Activated T-cell treated with anti-CD3 and anti-CD28 coated beads for 4 hours (primary cell): ENCODE measurements at regions not wholly inside any gene's neighbourhood (a gene's known extent, or its start where the extent isn't known, plus 50 kb on each side); places are given as distances from the start of the nearest gene placed in this dataset.
"Not testable (repeated sequence)": the region's sequence is repeated elsewhere in the genome, so short reads cannot be mapped to it uniquely, and the experiment has no call there.

Experiments
- DNase-seq: peaks from one replicate; pipeline ENCODE4 v3.0.0-alpha.2; 2020

- not testable (repeated sequence) for DNase-seq
Observed at GRCh38 chr9:65449886-65450610, 165.0 kb upstream of the FOXD4L5 start.

- no peak for DNase-seq
Observed at GRCh38 chr9:65449423-65449822, 164.4 kb upstream of the FOXD4L5 start.

GRCh38 chr9:65447146-65447545 lies 162.1 kb upstream of the FOXD4L5 start:
- DNase-seq, result not testable (repeated sequence)

GRCh38 chr9:65445991-65446390 lies 161.0 kb upstream of the FOXD4L5 start:
- not testable (repeated sequence) for DNase-seq

- no peak for DNase-seq
Observed at GRCh38 chr9:65444943-65445342, 159.9 kb upstream of the FOXD4L5 start.

- not testable (repeated sequence) for DNase-seq
Observed at GRCh38 chr9:65442116-65442515, 157.1 kb upstream of the FOXD4L5 start.

GRCh38 chr9:65441324-65441920 lies 156.4 kb upstream of the FOXD4L5 start:
- DNase-seq, result not testable (repeated sequence)

- no peak for DNase-seq
Observed at GRCh38 chr9:65437724-65438123, 152.7 kb upstream of the FOXD4L5 start.

GRCh38 chr9:65435464-65435863 lies 150.5 kb upstream of the FOXD4L5 start:
- DNase-seq, result no peak

- no peak for DNase-seq
Observed at GRCh38 chr9:65432722-65433323, 147.8 kb upstream of the FOXD4L5 start.

- DNase-seq, result no peak
Observed at GRCh38 chr9:65432051-65432450, 147.0 kb upstream of the FOXD4L5 start.

GRCh38 chr9:65430221-65430620 lies 145.2 kb upstream of the FOXD4L5 start:
- no peak for DNase-seq

GRCh38 chr9:65427361-65427760 lies 142.4 kb upstream of the FOXD4L5 start:
- DNase-seq, result not testable (repeated sequence)

- not testable (repeated sequence) for DNase-seq
Observed at GRCh38 chr9:65426813-65427212, 141.8 kb upstream of the FOXD4L5 start.

GRCh38 chr9:65426231-65426630 lies 141.2 kb upstream of the FOXD4L5 start:
- DNase-seq, result no peak

- DNase-seq, result not testable (repeated sequence)
Observed at GRCh38 chr9:65425183-65425582, 140.2 kb upstream of the FOXD4L5 start.

GRCh38 chr9:65424437-65424984 lies 139.5 kb upstream of the FOXD4L5 start:
- not testable (repeated sequence) for DNase-seq

GRCh38 chr9:65423691-65424436 lies 138.9 kb upstream of the FOXD4L5 start:
- not testable (repeated sequence) for DNase-seq

- DNase-seq, result not testable (repeated sequence)
Observed at GRCh38 chr9:65422966-65423690, 138.1 kb upstream of the FOXD4L5 start.

- DNase-seq, result not testable (repeated sequence)
Observed at GRCh38 chr9:65421486-65421885, 136.5 kb upstream of the FOXD4L5 start.

- no peak for DNase-seq
Observed at GRCh38 chr9:65420771-65421170, 135.8 kb upstream of the FOXD4L5 start.

- DNase-seq, result not testable (repeated sequence)
Observed at GRCh38 chr9:65418966-65419365, 134.0 kb upstream of the FOXD4L5 start.
